CD8-positive, alpha-beta memory T cell (primary cell): ENCODE measurements at regions not wholly inside any gene's neighbourhood (a gene's known extent, or its start where the extent isn't known, plus 50 kb on each side); places are given as distances from the start of the nearest gene placed in this dataset.

Experiments
- CTCF ChIA-PET: fragments of 350-600 bp; sonication (Branson Sonifier 250); formaldehyde crosslinking; loops from one replicate; lab custom pipeline; 2021; ENCODE audit warnings: antibody characterized with exemption; lab: Charles Lee
- POLR2A ChIA-PET: fragments of 350-600 bp; sonication (Branson Sonifier 250); formaldehyde crosslinking; loops from one replicate; lab custom pipeline; 2021; ENCODE audit warnings: antibody characterized with exemption; lab: Charles Lee
- DNase-seq, 5 donors: peaks; one replicate each; pipeline versions ENCODE4 v3.0.0 to v3.0.0-alpha.2; 2020 to 2022; ENCODE audit warnings: mixed read lengths in 1 of 5
- H3K27ac ChIP-seq: one replicate; pipeline ENCODE4 v1.7.0; 2013; ENCODE audit warnings: low read depth, mild to moderate bottlenecking, low read length, moderate library complexity
- H3K27me3 ChIP-seq: 2 replicates; pipeline ENCODE4 v1.7.0; 2013; ENCODE audit warnings: low read length, mild to moderate bottlenecking; ENCODE audit not compliant: insufficient read depth, poor library complexity, severe bottlenecking
- H3K36me3 ChIP-seq: 2 replicates; pipeline ENCODE4 v1.7.0; 2013; ENCODE audit warnings: mild to moderate bottlenecking, low read length, moderate library complexity; ENCODE audit not compliant: insufficient read depth
- H3K4me1 ChIP-seq: 2 replicates; pipeline ENCODE4 v1.7.0; 2013; ENCODE audit warnings: mild to moderate bottlenecking, low read length, moderate library complexity; ENCODE audit not compliant: insufficient read depth
- H3K4me3 ChIP-seq: 2 replicates; pipeline ENCODE4 v1.7.0; 2013; ENCODE audit warnings: mild to moderate bottlenecking, low read length
- H3K9me3 ChIP-seq: 2 replicates; pipeline ENCODE4 v1.7.0; 2013; ENCODE audit warnings: mild to moderate bottlenecking, low read length
- H3K27ac Mint-ChIP-seq, 8 donors: one replicate each; pipeline ENCODE4 v1.8.0; 2020 to 2021; ENCODE audit warnings: mixed read lengths in 8 of 8, mild to moderate bottlenecking in 6 of 8, inconsistent platforms in 3 of 8, moderate library complexity in 3 of 8
- H3K27me3 Mint-ChIP-seq, 2 donors: one replicate each; pipeline ENCODE4 v1.8.0; 2020 to 2021; ENCODE audit warnings: mixed read lengths in 2 of 2, mild to moderate bottlenecking in 1 of 2, moderate library complexity in 1 of 2
- H3K36me3 Mint-ChIP-seq, 3 donors: one replicate each; pipeline ENCODE4 v1.8.0; 2020 to 2021; ENCODE audit warnings: mixed read lengths in 3 of 3, inconsistent platforms in 1 of 3, mild to moderate bottlenecking in 1 of 3
- H3K4me1 Mint-ChIP-seq, 3 donors: one replicate each; pipeline ENCODE4 v1.8.0; 2020 to 2021; ENCODE audit warnings: mixed read lengths in 3 of 3, inconsistent platforms in 1 of 3, mild to moderate bottlenecking in 1 of 3
- H3K4me3 Mint-ChIP-seq, 7 donors: one replicate each; pipeline ENCODE4 v1.8.0; 2020 to 2021; ENCODE audit warnings: mixed read lengths in 7 of 7, mild to moderate bottlenecking in 6 of 7, moderate library complexity in 4 of 7, inconsistent platforms in 2 of 7
- H3K9me3 Mint-ChIP-seq, 5 donors: one replicate each; pipeline ENCODE4 v1.8.0; 2020 to 2022; ENCODE audit warnings: mixed read lengths in 5 of 5, mild to moderate bottlenecking in 3 of 5, moderate library complexity in 2 of 5, inconsistent platforms in 1 of 5

GRCh38 chr9:30459156-30459555 is 1925.3 kb upstream of the ACO1 start:
- CTCF ChIA-PET = no interaction called here

DNA sequence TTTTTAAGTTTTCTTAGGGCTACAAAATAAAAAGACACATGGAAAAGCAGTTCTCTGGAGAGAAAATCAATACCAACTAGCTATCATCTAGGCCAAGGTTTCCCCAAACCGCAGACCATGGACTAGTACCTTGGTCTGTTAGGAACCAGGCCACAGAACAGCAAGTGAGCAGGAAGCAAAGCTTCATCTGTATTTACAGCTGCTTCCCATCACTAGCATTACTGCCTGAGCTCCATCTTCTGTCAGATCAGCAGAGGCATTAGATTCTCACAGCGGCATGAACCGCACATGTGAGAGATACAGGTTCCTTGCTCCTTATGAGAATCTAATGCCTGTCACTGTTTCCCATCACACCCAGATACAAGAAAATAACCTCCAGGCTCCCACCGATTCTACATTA is 1907.6 kb upstream of the ACO1 start:
- Histone ChIP-seq H3K4me3 (no peak overlapping the region), H3K9me3 (no peaks in the 10 kb centered on the region), H3K27me3 (no peaks in the 10 kb centered on the region), H3K36me3 (no peaks in the 10 kb centered on the region), H3K4me1 (no peaks in the 10 kb centered on the region), H3K27ac (no peak overlapping the region)
- no peak overlapping the region for H3K4me3 Mint-ChIP-seq
- H3K4me1 Mint-ChIP-seq = no peaks in the 10 kb centered on the region
- H3K9me3 Mint-ChIP-seq = peaks cover 0 to 3% (median 0%) of the 10 kb centered on the region in 5 donors
- H3K27me3 Mint-ChIP-seq = no peaks in the 10 kb centered on the region
- ChIA-PET POLR2A (no interaction called here), CTCF (no interaction called here)
- no peak overlapping the region for H3K27ac Mint-ChIP-seq
- no peaks in the 10 kb centered on the region for H3K36me3 Mint-ChIP-seq
- DNase-seq = no peak

More at GRCh38 chr9:30459156-30459555, 1925.3 kb upstream of the ACO1 start:
- H3K27me3 Mint-ChIP-seq = no peaks in the 10 kb centered on the region
- DNase-seq = no peak
- H3K9me3 Mint-ChIP-seq = peaks cover 0 to 9% (median 2%) of the 10 kb centered on the region in 5 donors
- Histone ChIP-seq H3K27ac (no peak overlapping the region), H3K9me3 (no peaks in the 10 kb centered on the region), H3K27me3 (no peaks in the 10 kb centered on the region), H3K4me3 (no peak overlapping the region), H3K36me3 (no peaks in the 10 kb centered on the region), H3K4me1 (no peaks in the 10 kb centered on the region)
- POLR2A ChIA-PET = no interaction called here
- H3K4me3 Mint-ChIP-seq = no peak overlapping the region
- no peaks in the 10 kb centered on the region for H3K4me1 Mint-ChIP-seq
- no peak overlapping the region for H3K27ac Mint-ChIP-seq
- no peaks in the 10 kb centered on the region for H3K36me3 Mint-ChIP-seq

DNA sequence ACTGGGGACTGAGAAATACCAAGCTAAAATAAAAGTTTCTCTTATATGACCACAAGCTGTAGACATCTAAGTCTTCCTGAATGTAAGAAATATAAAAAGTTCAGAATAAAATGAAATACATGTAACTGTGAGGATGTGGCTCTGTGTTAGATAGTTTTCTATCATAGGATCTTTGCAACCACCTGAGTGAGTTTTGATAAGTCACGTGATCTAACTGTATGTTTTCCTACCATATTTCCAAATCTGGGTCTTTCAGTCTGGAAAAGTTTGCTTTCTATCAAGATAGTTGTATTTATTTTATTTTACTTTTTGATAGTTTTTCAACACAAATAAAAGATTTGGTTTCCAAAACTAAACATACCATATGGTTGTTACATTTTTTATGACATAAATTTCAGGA is 1905.8 kb upstream of the ACO1 start:
- CTCF ChIA-PET = no interaction called here
- no peak overlapping the region for H3K4me3 Mint-ChIP-seq
- peaks cover 0 to 7% (median 0%) of the 10 kb centered on the region in 5 donors for H3K9me3 Mint-ChIP-seq

GRCh38 chr9:30482499-30482898 is 1901.9 kb upstream of the ACO1 start:
- Mint-ChIP-seq H3K27ac (no peak overlapping the region), H3K36me3 (no peaks in the 10 kb centered on the region), H3K4me1 (no peaks in the 10 kb centered on the region), H3K4me3 (no peak overlapping the region), H3K9me3 (peaks cover 0 to 7% (median 0%) of the 10 kb centered on the region in 5 donors), H3K27me3 (no peaks in the 10 kb centered on the region)
- CTCF ChIA-PET = no interaction called here
- Histone ChIP-seq H3K27ac (no peak overlapping the region), H3K4me1 (no peaks in the 10 kb centered on the region), H3K4me3 (no peak overlapping the region), H3K27me3 (no peaks in the 10 kb centered on the region), H3K9me3 (no peaks in the 10 kb centered on the region), H3K36me3 (no peaks in the 10 kb centered on the region)
- POLR2A ChIA-PET = no interaction called here
- DNase-seq = no peak

More for the DNA sequence above, 1905.8 kb upstream of the ACO1 start:
- Mint-ChIP-seq H3K27ac (no peak overlapping the region), H3K27me3 (no peaks in the 10 kb centered on the region), H3K4me1 (no peaks in the 10 kb centered on the region), H3K36me3 (no peaks in the 10 kb centered on the region)
- DNase-seq = no peak
- H3K27ac ChIP-seq = no peak overlapping the region
- no peaks in the 10 kb centered on the region for H3K9me3 ChIP-seq
- H3K4me1 ChIP-seq = no peaks in the 10 kb centered on the region
- H3K27me3 ChIP-seq = no peaks in the 10 kb centered on the region
- no peaks in the 10 kb centered on the region for H3K36me3 ChIP-seq
- no peak overlapping the region for H3K4me3 ChIP-seq
- POLR2A ChIA-PET = no interaction called here

DNA sequence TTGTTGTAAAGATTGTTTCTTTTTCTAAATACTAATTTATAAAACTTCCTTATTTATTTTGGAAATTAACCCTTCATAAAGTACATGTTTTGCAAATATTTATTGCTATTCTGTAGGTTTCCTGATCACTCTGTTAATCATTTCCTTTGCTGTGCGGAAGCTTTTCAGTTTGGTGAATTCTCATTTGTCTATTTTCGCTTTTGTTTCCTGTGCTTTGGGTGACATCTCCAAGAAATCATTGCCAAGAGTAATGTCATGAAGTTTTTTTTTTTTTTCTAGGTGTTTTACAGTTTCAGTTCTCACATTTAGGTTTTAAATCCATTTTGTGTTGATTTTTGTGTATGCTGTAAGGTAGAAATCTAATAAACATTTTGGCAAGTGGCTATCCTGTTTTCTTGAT is 1899.8 kb upstream of the ACO1 start:
- Mint-ChIP-seq H3K36me3 (no peaks in the 10 kb centered on the region), H3K4me3 (no peak overlapping the region), H3K27ac (no peak overlapping the region), H3K9me3 (peaks cover 0 to 7% (median 0%) of the 10 kb centered on the region in 5 donors), H3K27me3 (no peaks in the 10 kb centered on the region), H3K4me1 (no peaks in the 10 kb centered on the region)
- H3K27me3 ChIP-seq = no peaks in the 10 kb centered on the region
- H3K36me3 ChIP-seq = no peaks in the 10 kb centered on the region
- H3K4me3 ChIP-seq = no peak overlapping the region
- no peak for DNase-seq
- no peak overlapping the region for H3K27ac ChIP-seq
- POLR2A ChIA-PET = no interaction called here
- CTCF ChIA-PET = no interaction called here
- no peaks in the 10 kb centered on the region for H3K9me3 ChIP-seq
- H3K4me1 ChIP-seq = no peaks in the 10 kb centered on the region

GRCh38 chr9:30504502-30504905 is 1879.9 kb upstream of the ACO1 start:
- Mint-ChIP-seq H3K4me1 (no peaks in the 10 kb centered on the region), H3K36me3 (no peaks in the 10 kb centered on the region), H3K27me3 (no peaks in the 10 kb centered on the region), H3K27ac (no peak overlapping the region), H3K4me3 (no peak overlapping the region), H3K9me3 (peaks cover 0 to 8% (median 0%) of the 10 kb centered on the region in 5 donors)
- ChIA-PET CTCF (no interaction called here), POLR2A (no interaction called here)
- no peaks in the 10 kb centered on the region for H3K36me3 ChIP-seq
- no peaks in the 10 kb centered on the region for H3K9me3 ChIP-seq
- H3K27ac ChIP-seq = no peak overlapping the region
- no peaks in the 10 kb centered on the region for H3K4me1 ChIP-seq
- no peak for DNase-seq
- H3K4me3 ChIP-seq = no peak overlapping the region
- no peaks in the 10 kb centered on the region for H3K27me3 ChIP-seq

DNA sequence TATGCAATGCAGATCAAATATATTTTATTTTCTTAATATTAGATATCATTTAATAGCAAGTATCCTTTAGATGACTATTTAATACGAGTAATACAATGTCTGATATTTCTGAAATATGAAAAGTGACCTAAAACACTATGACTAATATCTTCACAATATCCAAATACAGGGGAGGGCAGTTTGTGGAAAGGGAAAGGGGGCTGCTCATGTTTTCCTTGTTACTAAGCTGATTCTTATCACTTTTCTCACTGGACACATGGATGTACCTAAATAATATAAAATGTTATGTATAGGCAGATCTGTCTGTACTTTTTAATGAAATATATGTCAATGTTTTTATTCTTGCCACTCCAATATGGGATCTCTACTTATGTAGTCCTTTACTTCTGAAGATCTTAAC is 1879.1 kb upstream of the ACO1 start:
- ChIA-PET CTCF (no interaction called here), POLR2A (no interaction called here)
- H3K4me3 Mint-ChIP-seq = no peak overlapping the region

GRCh38 chr9:30506749-30507148 is 1877.7 kb upstream of the ACO1 start:
- no peaks in the 10 kb centered on the region for H3K4me1 ChIP-seq
- Mint-ChIP-seq H3K27me3 (no peaks in the 10 kb centered on the region), H3K4me3 (no peak overlapping the region), H3K36me3 (no peaks in the 10 kb centered on the region), H3K27ac (no peak overlapping the region), H3K9me3 (peaks cover 0 to 5% (median 1%) of the 10 kb centered on the region in 5 donors), H3K4me1 (no peaks in the 10 kb centered on the region)
- H3K27me3 ChIP-seq = no peaks in the 10 kb centered on the region
- no peaks in the 10 kb centered on the region for H3K36me3 ChIP-seq
- H3K4me3 ChIP-seq = no peak overlapping the region
- POLR2A ChIA-PET = no interaction called here
- H3K9me3 ChIP-seq = no peaks in the 10 kb centered on the region
- CTCF ChIA-PET = no interaction called here
- H3K27ac ChIP-seq = no peak overlapping the region
- no peak for DNase-seq

More for the DNA sequence above, 1879.1 kb upstream of the ACO1 start:
- no peak overlapping the region for H3K4me3 ChIP-seq
- H3K27ac ChIP-seq = no peak overlapping the region
- Mint-ChIP-seq H3K9me3 (peaks cover 0 to 8% (median 0%) of the 10 kb centered on the region in 5 donors), H3K4me1 (no peaks in the 10 kb centered on the region), H3K36me3 (no peaks in the 10 kb centered on the region), H3K27me3 (no peaks in the 10 kb centered on the region), H3K27ac (no peak overlapping the region)
- H3K27me3 ChIP-seq = no peaks in the 10 kb centered on the region
- H3K4me1 ChIP-seq = no peaks in the 10 kb centered on the region
- no peaks in the 10 kb centered on the region for H3K9me3 ChIP-seq
- no peak for DNase-seq
- no peaks in the 10 kb centered on the region for H3K36me3 ChIP-seq

DNA sequence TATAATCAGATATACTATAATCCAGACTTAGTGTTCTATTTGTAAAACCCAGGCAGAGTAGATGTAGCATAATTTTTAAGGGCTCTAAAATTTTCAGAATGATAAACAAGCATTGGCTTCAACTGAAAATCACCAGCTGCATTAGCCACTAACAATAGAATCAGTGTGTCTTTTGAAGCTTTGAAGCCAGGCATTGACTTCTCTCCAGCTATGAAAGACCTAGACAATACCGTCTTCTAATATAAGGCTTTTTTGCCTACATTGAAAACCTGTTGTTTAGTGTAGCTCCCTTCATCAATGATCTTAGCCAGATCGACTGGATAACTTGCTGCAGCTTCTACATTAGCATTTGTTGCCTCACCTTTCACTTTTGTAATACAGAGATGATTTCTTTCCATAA is 1877.3 kb upstream of the ACO1 start:
- H3K4me1 ChIP-seq = no peaks in the 10 kb centered on the region
- DNase-seq = no peak
- H3K27ac ChIP-seq = no peak overlapping the region
- ChIA-PET CTCF (no interaction called here), POLR2A (no interaction called here)
- Mint-ChIP-seq H3K27ac (no peak overlapping the region), H3K4me1 (no peaks in the 10 kb centered on the region), H3K36me3 (no peaks in the 10 kb centered on the region), H3K27me3 (no peaks in the 10 kb centered on the region), H3K4me3 (no peak overlapping the region), H3K9me3 (peaks cover 0 to 3% (median 2%) of the 10 kb centered on the region in 5 donors)
- H3K27me3 ChIP-seq = no peaks in the 10 kb centered on the region
- no peaks in the 10 kb centered on the region for H3K36me3 ChIP-seq
- H3K4me3 ChIP-seq = no peak overlapping the region
- no peaks in the 10 kb centered on the region for H3K9me3 ChIP-seq
